Lung (tissue), 11 donors: ENCODE measurements at regions not wholly inside any gene's neighbourhood (a gene's known extent, or its start where the extent isn't known, plus 50 kb on each side); places are given as distances from the start of the nearest gene placed in this dataset.

Experiments
- ATAC-seq: fragments of 200-7000 bp; cut with Tn5 transposase; one replicate; pipeline ENCODE4 v1.9.1; 2020; ENCODE audit warnings: moderate number of reproducible peaks; ENCODE audit not compliant: insufficient read depth, low FRiP score
- DNase-seq, 3 donors: peaks; one replicate each; pipeline ENCODE4 v3.0.0-alpha.2; 2013 to 2017
- H3K27ac ChIP-seq, 2 donors: one replicate each; pipeline ENCODE4 v1.5.1; 2013; ENCODE audit warnings: mild to moderate bottlenecking in 2 of 2, moderate library complexity in 2 of 2, control low read depth in 1 of 2, inconsistent platforms in 1 of 2, low read depth in 1 of 2, low read length in 1 of 2
- H3K27me3 ChIP-seq, 3 donors: one replicate each; pipeline ENCODE4 v1.5.1; 2013; ENCODE audit warnings: low read length in 2 of 3; ENCODE audit not compliant: control insufficient read depth in 3 of 3, insufficient read depth in 3 of 3
- H3K36me3 ChIP-seq, 4 donors: one replicate each; pipeline ENCODE4 v1.5.1; 2013; ENCODE audit warnings: low read length in 4 of 4, mild to moderate bottlenecking in 1 of 4, moderate library complexity in 1 of 4; ENCODE audit not compliant: control insufficient read depth in 4 of 4, insufficient read depth in 4 of 4
- H3K4me1 ChIP-seq, 5 donors: one replicate each; pipeline ENCODE4 v1.5.1; 2013; ENCODE audit warnings: low read length in 5 of 5, mild to moderate bottlenecking in 2 of 5, moderate library complexity in 1 of 5; ENCODE audit not compliant: control insufficient read depth in 5 of 5, insufficient read depth in 5 of 5
- H3K4me3 ChIP-seq: one replicate; pipeline ENCODE4 v1.5.1; 2013; ENCODE audit warnings: mild to moderate bottlenecking, control low read depth, moderate library complexity
- H3K9ac ChIP-seq, 2 donors: one replicate each; pipeline ENCODE4 v1.5.1; 2013; ENCODE audit warnings: low read length in 2 of 2, control low read depth in 1 of 2; ENCODE audit not compliant: insufficient read depth in 1 of 2
- H3K9me3 ChIP-seq, 4 donors: one replicate each; pipeline ENCODE4 v1.5.1; 2013; ENCODE audit warnings: low read length in 3 of 4, mild to moderate bottlenecking in 1 of 4, moderate library complexity in 1 of 4; ENCODE audit not compliant: control insufficient read depth in 4 of 4, insufficient read depth in 3 of 4
- CTCF ChIP-seq: IDR thresholded peaks from 2 replicates; pipeline ENCODE4 v1.5.1; 2012; ENCODE audit warnings: mild to moderate bottlenecking; ENCODE audit errors: control extremely low read depth, extremely low read depth
- WGBS, 2 donors: extraction: QIAGEN DNeasy Blood & Tissue Kit; methylation state at CpG; one replicate each; pipeline ENCODE4 v1.1.7; 2013; 5-methylcytosine and 5-hydroxymethylcytosine counted together
- donor health status: control.
- donor health status: control.
- donor health status: Bipolar disorder and iron deficiency.
- donor health status: healthy.
- donor health status: DM: yes; HTN: yes; CAD: no.

DNA sequence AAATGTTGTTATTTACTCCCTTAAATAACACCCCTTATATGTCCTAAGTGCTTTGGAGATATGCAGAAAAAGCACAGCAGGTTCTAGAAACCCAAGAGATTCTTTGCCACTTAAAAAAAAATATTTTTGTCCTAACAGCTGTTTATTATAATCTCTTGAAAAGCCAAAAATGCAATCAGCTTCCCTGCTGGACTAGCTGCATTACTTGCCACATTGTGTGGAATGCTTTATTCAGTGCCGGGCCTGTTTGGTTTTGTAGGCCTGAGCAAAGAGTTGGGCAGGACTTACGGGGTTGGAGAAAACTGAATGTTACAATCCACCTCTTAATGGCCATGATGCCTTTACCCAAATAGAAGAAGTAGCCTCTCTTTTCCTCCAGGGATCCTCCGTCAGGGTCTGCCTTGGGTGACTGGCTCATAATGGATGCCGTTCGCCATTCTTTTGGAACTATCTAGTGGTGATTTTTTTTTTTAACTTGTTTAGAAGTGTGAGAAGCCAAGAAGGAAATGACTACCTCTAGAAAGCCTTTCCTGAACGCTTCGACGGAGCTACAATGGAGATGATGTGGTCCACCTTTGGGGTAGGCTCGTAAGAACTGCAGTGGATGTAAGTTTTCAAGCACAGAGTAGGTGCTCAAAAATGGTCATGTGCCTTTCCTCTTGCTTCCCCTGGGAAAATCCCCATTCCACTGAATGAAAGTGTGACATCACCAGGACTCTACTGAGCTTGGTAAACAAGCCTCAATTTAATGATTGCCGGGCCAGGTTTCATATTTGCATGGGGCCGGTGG, 241.3 kb upstream of the NCAM1 start:
- WGBS, 2 donors: 78 to 88% methylated on average over 11 of the region's 11 CpGs
- ATAC-seq (no peak), DNase-seq (no peak)
- no peak for TF ChIP-seq CTCF
- Histone ChIP-seq H3K9ac (no peak overlapping the region), H3K27ac (no peak overlapping the region), H3K27me3 (no peaks in the 10 kb centered on the region), H3K9me3 (peaks cover 0 to 1% (median 0%) of the 10 kb centered on the region in 4 donors), H3K4me3 (no peak overlapping the region), H3K4me1 (no peaks in the 10 kb centered on the region), H3K36me3 (no peaks in the 10 kb centered on the region)

GRCh38 chr11:112722148-112722547, 239.1 kb upstream of the NCAM1 start:
- DNase-seq (no peak), ATAC-seq (no peak)
- TF ChIP-seq CTCF: no peak
- no peak overlapping the region for H3K27ac ChIP-seq
- H3K9me3 ChIP-seq: peaks cover 0 to 4% (median 0%) of the 10 kb centered on the region in 4 donors
- no peaks in the 10 kb centered on the region for H3K36me3 ChIP-seq
- H3K27me3 ChIP-seq: peaks cover 0 to 2% (median 0%) of the 10 kb centered on the region in 3 donors
- WGBS, 2 donors: 53 to 70% methylated on average over 2 of the region's 2 CpGs
- H3K4me1 ChIP-seq: no peaks in the 10 kb centered on the region
- H3K4me3 ChIP-seq: no peak overlapping the region
- H3K9ac ChIP-seq: no peak overlapping the region

GRCh38 chr11:112722876-112723275, 238.3 kb upstream of the NCAM1 start:
- TF ChIP-seq CTCF: no peak
- Histone ChIP-seq H3K27me3 (peaks cover 0 to 6% (median 0%) of the 10 kb centered on the region in 3 donors), H3K9me3 (peaks cover 0 to 4% (median 0%) of the 10 kb centered on the region in 4 donors), H3K4me3 (no peak overlapping the region), H3K4me1 (no peaks in the 10 kb centered on the region), H3K36me3 (no peaks in the 10 kb centered on the region), H3K27ac (no peak overlapping the region), H3K9ac (no peak overlapping the region)
- DNase-seq: no peak
- WGBS, 2 donors: 69 to 73% methylated on average over 4 of the region's 4 CpGs
- no peak for ATAC-seq
